BLaER1 (cell line): ENCODE measurements at regions not wholly inside any gene's neighbourhood (a gene's known extent, or its start where the extent isn't known, plus 50 kb on each side); places are given as distances from the start of the nearest gene placed in this dataset.
"Not testable (repeated sequence)": the region's sequence is repeated elsewhere in the genome, so short reads cannot be mapped to it uniquely, and the experiment has no call there.

Experiments
- H3K27ac ChIP-seq: shearing (Covaris generic); formaldehyde crosslinking; 2 replicates; pipeline ENCODE4 v1.8.1; 2022
- H3K27me3 ChIP-seq: shearing (Covaris generic); formaldehyde crosslinking; 2 replicates; pipeline ENCODE4 v1.8.1; 2022
- H3K36me3 ChIP-seq: shearing (Covaris generic); formaldehyde crosslinking; 2 replicates; pipeline ENCODE4 v1.8.1; 2022
- H3K4me1 ChIP-seq: shearing (Covaris generic); formaldehyde crosslinking; 2 replicates; pipeline ENCODE4 v1.8.1; 2022
- H3K4me2 ChIP-seq: shearing (Covaris generic); formaldehyde crosslinking; 2 replicates; pipeline ENCODE4 v1.8.1; 2022
- H3K4me3 ChIP-seq: shearing (Covaris generic); formaldehyde crosslinking; 2 replicates; pipeline ENCODE4 v1.8.1; 2022
- H3K9ac ChIP-seq: shearing (Covaris generic); formaldehyde crosslinking; 2 replicates; pipeline ENCODE4 v1.8.1; 2022
- H3K9me3 ChIP-seq: shearing (Covaris generic); formaldehyde crosslinking; 2 replicates; pipeline ENCODE4 v1.8.1; 2022
- H4K20me1 ChIP-seq: shearing (Covaris generic); formaldehyde crosslinking; 2 replicates; pipeline ENCODE4 v1.8.1; 2022
- Cebpa-rat ChIP-seq: shearing (Covaris generic); IDR thresholded peaks from 2 replicates; pipeline ENCODE4 v1.8.1; 2022

GRCh38 chrX:11890836-11891514 is 132.9 kb downstream of the MSL3 start:
- no peak for TF ChIP-seq Cebpa-rat
- H3K27me3 ChIP-seq, result peaks cover 85% of the 10 kb centered on the region
- H3K9me3 ChIP-seq, result no peaks in the 10 kb centered on the region
- H3K27ac ChIP-seq, result no peak overlapping the region
- H3K4me2 ChIP-seq, result no peak overlapping the region
- no peak overlapping the region for H3K4me3 ChIP-seq
- no peaks in the 10 kb centered on the region for H3K36me3 ChIP-seq
- no peak overlapping the region for H3K9ac ChIP-seq
- H3K4me1 ChIP-seq, result peaks cover 8% of the 10 kb centered on the region; the same call in 1 of the 2 replicates
- no peaks in the 10 kb centered on the region for H4K20me1 ChIP-seq

- no peak overlapping the region for H3K4me3 ChIP-seq
- H3K9me3 ChIP-seq, result no peaks in the 10 kb centered on the region
- no peaks in the 10 kb centered on the region for H4K20me1 ChIP-seq
- no peak overlapping the region for H3K9ac ChIP-seq
- H3K36me3 ChIP-seq, result no peaks in the 10 kb centered on the region
- H3K27ac ChIP-seq, result no peak overlapping the region
- TF ChIP-seq Cebpa-rat, result no peak
- peaks cover 8% of the 10 kb centered on the region; the same call in 1 of the 2 replicates for H3K4me1 ChIP-seq
- H3K4me2 ChIP-seq, result no peak overlapping the region
- peaks cover 90% of the 10 kb centered on the region for H3K27me3 ChIP-seq
These were observed 136.1 kb downstream of the MSL3 start for GRCh38 chrX:11893933-11894710.

GRCh38 chrX:11899091-11899490 is 141.1 kb downstream of the MSL3 start:
- TF ChIP-seq Cebpa-rat, result no peak
- Histone ChIP-seq H3K4me1 (no peaks in the 10 kb centered on the region), H3K9ac (no peak overlapping the region), H4K20me1 (no peaks in the 10 kb centered on the region), H3K27me3 (peaks cover 89% of the 10 kb centered on the region), H3K9me3 (no peaks in the 10 kb centered on the region; the same call in 1 of the 2 replicates), H3K27ac (no peak overlapping the region), H3K4me2 (no peak overlapping the region), H3K4me3 (no peak overlapping the region), H3K36me3 (no peaks in the 10 kb centered on the region)

- H4K20me1 ChIP-seq, H3K4me2 ChIP-seq, H3K9ac ChIP-seq, H3K4me3 ChIP-seq, H3K27ac ChIP-seq, H3K4me1 ChIP-seq, H3K36me3 ChIP-seq: not testable (repeated sequence)
- Histone ChIP-seq H3K9me3 (peaks cover 17% of the 10 kb centered on the region), H3K27me3 (peaks cover 56% of the 10 kb centered on the region)
These were observed 147.9 kb downstream of the MSL3 start for GRCh38 chrX:11905933-11906332.

GRCh38 chrX:11908371-11908770 is 150.3 kb downstream of the MSL3 start:
- Histone ChIP-seq H3K36me3 (no peaks in the 10 kb centered on the region), H3K9ac (no peak overlapping the region), H3K27me3 (peaks cover 61% of the 10 kb centered on the region), H3K27ac (no peak overlapping the region), H3K4me2 (no peak overlapping the region), H3K4me3 (no peak overlapping the region), H3K4me1 (no peaks in the 10 kb centered on the region), H4K20me1 (no peaks in the 10 kb centered on the region), H3K9me3 (peaks cover 17% of the 10 kb centered on the region)
- no peak for TF ChIP-seq Cebpa-rat

GRCh38 chrX:11913001-11913400 is 155.0 kb downstream of the MSL3 start:
- H3K27me3 ChIP-seq, result peaks cover 74% of the 10 kb centered on the region
- H3K36me3 ChIP-seq, result no peaks in the 10 kb centered on the region
- no peak overlapping the region for H3K4me2 ChIP-seq
- no peak for TF ChIP-seq Cebpa-rat
- no peaks in the 10 kb centered on the region for H4K20me1 ChIP-seq
- H3K9me3 ChIP-seq, result no peaks in the 10 kb centered on the region
- H3K4me3 ChIP-seq, result no peak overlapping the region
- no peak overlapping the region for H3K9ac ChIP-seq
- no peaks in the 10 kb centered on the region for H3K4me1 ChIP-seq
- H3K27ac ChIP-seq, result no peak overlapping the region

GRCh38 chrX:11929476-11929875 is 171.4 kb downstream of the MSL3 start:
- Histone ChIP-seq H3K4me1 (0 out of 2 replicates have a peak, but pooled peaks cover 7% of the 10 kb centered on the region), H3K9me3 (peaks cover 15% of the 10 kb centered on the region), H3K4me2 (peak overlapping the region; percentile 22; the same call in 1 of the 2 replicates), H3K27ac (no peak overlapping the region), H3K27me3 (peaks cover 47% of the 10 kb centered on the region), H4K20me1 (no peaks in the 10 kb centered on the region), H3K9ac (no peak overlapping the region), H3K36me3 (no peaks in the 10 kb centered on the region), H3K4me3 (no peak overlapping the region)
- TF ChIP-seq Cebpa-rat, result no peak

GRCh38 chrX:11932423-11932822 is 174.4 kb downstream of the MSL3 start:
- peaks cover 42% of the 10 kb centered on the region for H3K27me3 ChIP-seq
- H3K4me3 ChIP-seq, result no peak overlapping the region
- H3K4me2 ChIP-seq, result no peak overlapping the region
- H3K36me3 ChIP-seq, result no peaks in the 10 kb centered on the region
- TF ChIP-seq Cebpa-rat, result no peak
- H3K4me1 ChIP-seq, result 0 out of 2 replicates have a peak, but pooled peaks cover 7% of the 10 kb centered on the region
- no peak overlapping the region for H3K9ac ChIP-seq
- no peak overlapping the region for H3K27ac ChIP-seq
- peaks cover 9% of the 10 kb centered on the region for H3K9me3 ChIP-seq
- no peaks in the 10 kb centered on the region for H4K20me1 ChIP-seq

- TF ChIP-seq Cebpa-rat, result no peak
- H3K27me3 ChIP-seq, result peaks cover 42% of the 10 kb centered on the region
- H3K27ac ChIP-seq, result no peak overlapping the region
- H3K4me3 ChIP-seq, result no peak overlapping the region
- no peaks in the 10 kb centered on the region for H3K9me3 ChIP-seq
- H3K4me2 ChIP-seq, result no peak overlapping the region
- no peaks in the 10 kb centered on the region for H3K36me3 ChIP-seq
- 0 out of 2 replicates have a peak, but pooled peaks cover 4% of the 10 kb centered on the region for H3K4me1 ChIP-seq
- H4K20me1 ChIP-seq, result no peaks in the 10 kb centered on the region
- no peak overlapping the region for H3K9ac ChIP-seq
These were observed 176.1 kb downstream of the MSL3 start for GRCh38 chrX:11934089-11934488.

- Histone ChIP-seq H3K4me3 (no peak overlapping the region), H3K9ac (no peak overlapping the region), H4K20me1 (no peaks in the 10 kb centered on the region), H3K9me3 (no peaks in the 10 kb centered on the region), H3K36me3 (no peaks in the 10 kb centered on the region), H3K4me1 (no peaks in the 10 kb centered on the region), H3K27ac (no peak overlapping the region), H3K27me3 (peaks cover 48% of the 10 kb centered on the region), H3K4me2 (no peak overlapping the region)
- TF ChIP-seq Cebpa-rat, result no peak
These were observed 183.5 kb downstream of the MSL3 start for GRCh38 chrX:11941571-11941970.
